Loucy (cell line): ENCODE measurements at regions not wholly inside any gene's neighbourhood (a gene's known extent, or its start where the extent isn't known, plus 50 kb on each side); places are given as distances from the start of the nearest gene placed in this dataset.

Experiments used
- EZH2phosphoT487 ChIP-seq: fragments of 200-600 bp; IDR thresholded peaks from 2 replicates; pipeline ENCODE4 v1.6.1; 2018; ENCODE audit warnings: antibody characterized with exemption, mild to moderate bottlenecking, moderate library complexity, borderline replicate concordance
- TF ChIP-seq, protein P1 (sequence below): fragments of 200-600 bp; sonication (generic); conservative IDR thresholded peaks from 2 replicates; pipeline ENCODE4 v1.5.1; 2014; ENCODE audit warnings: mild to moderate bottlenecking, antibody characterized with exemption, low read length

DNA sequence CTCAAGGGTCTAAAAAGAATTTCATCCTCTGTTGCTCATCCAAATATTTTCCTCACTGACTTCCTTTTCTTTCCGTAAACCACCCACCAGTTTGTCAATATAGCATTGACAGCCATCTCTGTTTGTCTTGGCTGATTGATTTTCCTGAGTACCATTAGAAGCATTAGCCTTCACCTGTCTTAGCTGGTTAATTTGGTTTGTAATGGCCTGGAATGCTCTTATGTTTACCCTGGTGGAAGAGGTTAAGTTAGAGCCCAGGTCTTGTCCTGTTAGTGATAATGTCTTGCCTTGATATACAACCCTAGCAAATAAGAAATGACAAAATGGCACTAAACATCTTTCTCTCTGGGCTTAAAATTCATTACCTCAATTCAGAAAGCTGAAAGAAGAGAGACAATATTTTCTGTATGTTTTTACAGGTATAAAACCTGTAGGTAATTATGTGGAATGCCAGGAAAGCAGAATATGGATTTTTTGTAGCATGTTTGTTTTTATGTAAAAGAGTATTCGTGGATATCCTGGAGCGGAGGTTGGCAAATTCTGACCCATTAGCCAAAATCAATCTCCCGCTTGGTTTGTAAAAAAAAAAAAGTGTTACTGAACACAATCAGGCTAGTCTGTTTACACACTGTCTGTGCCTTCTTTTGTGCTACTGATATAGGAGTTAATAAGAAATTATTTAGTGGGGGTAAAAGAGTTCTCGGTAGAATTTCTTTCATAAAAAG lies 224.4 kb upstream of the DAAM1 start:
- TF ChIP-seq, protein P1, sequence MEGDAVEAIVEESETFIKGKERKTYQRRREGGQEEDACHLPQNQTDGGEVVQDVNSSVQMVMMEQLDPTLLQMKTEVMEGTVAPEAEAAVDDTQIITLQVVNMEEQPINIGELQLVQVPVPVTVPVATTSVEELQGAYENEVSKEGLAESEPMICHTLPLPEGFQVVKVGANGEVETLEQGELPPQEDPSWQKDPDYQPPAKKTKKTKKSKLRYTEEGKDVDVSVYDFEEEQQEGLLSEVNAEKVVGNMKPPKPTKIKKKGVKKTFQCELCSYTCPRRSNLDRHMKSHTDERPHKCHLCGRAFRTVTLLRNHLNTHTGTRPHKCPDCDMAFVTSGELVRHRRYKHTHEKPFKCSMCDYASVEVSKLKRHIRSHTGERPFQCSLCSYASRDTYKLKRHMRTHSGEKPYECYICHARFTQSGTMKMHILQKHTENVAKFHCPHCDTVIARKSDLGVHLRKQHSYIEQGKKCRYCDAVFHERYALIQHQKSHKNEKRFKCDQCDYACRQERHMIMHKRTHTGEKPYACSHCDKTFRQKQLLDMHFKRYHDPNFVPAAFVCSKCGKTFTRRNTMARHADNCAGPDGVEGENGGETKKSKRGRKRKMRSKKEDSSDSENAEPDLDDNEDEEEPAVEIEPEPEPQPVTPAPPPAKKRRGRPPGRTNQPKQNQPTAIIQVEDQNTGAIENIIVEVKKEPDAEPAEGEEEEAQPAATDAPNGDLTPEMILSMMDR: no peak
- no peak for TF ChIP-seq EZH2phosphoT487
